Tibial nerve (tissue), 4 donors: ENCODE measurements at regions not wholly inside any gene's neighbourhood (a gene's known extent, or its start where the extent isn't known, plus 50 kb on each side); places are given as distances from the start of the nearest gene placed in this dataset.

Source experiments
- CTCF ChIP-seq, 5 experiments: fragments of 200-600 bp in 3 of 5; fragments of 450-650 bp in 2 of 5; sonication (generic) in 3 of 5; IDR thresholded peaks; one replicate each; pipeline ENCODE4 v1.5.1; 2016 to 2019; ENCODE audit warnings: antibody characterized with exemption in 5 of 5, mild to moderate bottlenecking in 3 of 5, moderate library complexity in 2 of 5
- EP300 ChIP-seq, 2 donors: sonication (generic); formaldehyde crosslinking; IDR thresholded peaks; one replicate each; pipeline ENCODE4 v1.6.1; 2017; ENCODE audit warnings: antibody characterized with exemption in 2 of 2, mild to moderate bottlenecking in 1 of 2
- POLR2A ChIP-seq, 2 donors: fragments of 450-650 bp; IDR thresholded peaks; one replicate each; pipeline ENCODE4 v1.6.1; 2017; ENCODE audit warnings: antibody characterized with exemption in 2 of 2, mild to moderate bottlenecking in 2 of 2, moderate library complexity in 2 of 2

DNA sequence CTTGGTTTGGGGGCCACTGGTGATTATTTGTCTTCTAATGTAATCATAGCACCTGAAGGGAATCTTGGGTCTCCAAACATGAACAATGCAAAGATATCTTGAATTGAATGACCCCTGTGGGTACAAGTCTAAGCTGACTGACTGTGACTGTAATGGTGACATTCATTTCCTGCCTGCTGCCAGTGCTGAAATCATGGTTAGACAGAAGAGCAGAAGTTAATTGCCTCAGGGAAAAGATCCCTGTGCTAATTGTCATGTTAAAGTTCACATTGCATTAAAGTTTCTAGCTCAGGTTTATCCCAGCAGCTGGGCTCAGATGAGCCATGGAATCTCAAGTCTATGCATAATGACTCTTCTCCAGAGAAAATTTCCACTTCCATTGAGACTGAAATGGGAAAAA is 772.0 kb downstream of the ETS1 start:
- TF ChIP-seq EP300 (IDR thresholded peaks at IDR 0.05) (no peak), POLR2A (IDR thresholded peaks at IDR 0.05) (no peak), CTCF (IDR thresholded peaks at IDR 0.05) (no peak)
